ENCODE measurements at regions not wholly inside any gene's neighbourhood (a gene's known extent, or its start where the extent isn't known, plus 50 kb on each side); places are given as distances from the start of the nearest gene placed in this dataset.
A peak's percentile ranks its signal among the peaks of the same experiment; 100 is the strongest.

GRCh38 chr10:5584895-5585516 lies 60.2 kb downstream of the CALML3 start:
- FAIRE-seq = no peak
- Histone ChIP-seq H3K4me1 (no peaks in the 10 kb centered on the region), H3K4me3 (no peak overlapping the region), H3K9me3 (no peaks in the 10 kb centered on the region), H3K27ac (no peak overlapping the region), H3K36me3 (no peaks in the 10 kb centered on the region), H3K27me3 (no peaks in the 10 kb centered on the region)
- ATAC-seq = no peak
- TF ChIP-seq CTCF (IDR thresholded peaks at IDR 0.05) = no peak
- intact Hi-C loops (cut with DNase I) = no loop called here
- WGBS, 2 donors = 85 to 90% methylated on average over 10 of the region's 10 CpGs
- DNase-seq = peak in 1 of 6 donors; percentile 30

GRCh38 chr10:5585517-5586206 lies 60.9 kb downstream of the CALML3 start:
- peak in 1 of 6 donors; percentile 18 for DNase-seq
- Histone ChIP-seq H3K9me3 (no peaks in the 10 kb centered on the region), H3K36me3 (no peaks in the 10 kb centered on the region), H3K4me3 (no peak overlapping the region), H3K4me1 (no peaks in the 10 kb centered on the region), H3K27me3 (no peaks in the 10 kb centered on the region), H3K27ac (no peak overlapping the region)
- no peak for FAIRE-seq
- WGBS, 2 donors = 78 to 88% methylated on average over 7 of the region's 7 CpGs
- TF ChIP-seq CTCF (IDR thresholded peaks at IDR 0.05) = no peak
- intact Hi-C loops (cut with DNase I) = no loop called here
- peak in 1 of 4 donors; percentile 20 for ATAC-seq

GRCh38 chr10:5587151-5588079 lies 62.7 kb downstream of the CALML3 start:
- H3K9me3 ChIP-seq = no peaks in the 10 kb centered on the region
- no peaks in the 10 kb centered on the region for H3K27me3 ChIP-seq
- 79 to 88% methylated on average over 25 of the region's 25 CpGs for WGBS, 2 donors
- H3K27ac ChIP-seq = no peak overlapping the region
- intact Hi-C loops (cut with DNase I) = no loop called here
- no peaks in the 10 kb centered on the region for H3K4me1 ChIP-seq
- no peak overlapping the region for H3K4me3 ChIP-seq
- H3K36me3 ChIP-seq = no peaks in the 10 kb centered on the region
- no peak for TF ChIP-seq CTCF (IDR thresholded peaks at IDR 0.05)
- ATAC-seq (no peak), FAIRE-seq (no peak), DNase-seq (peak in 1 of 6 donors; percentile 55)

- no peak for TF ChIP-seq CTCF (IDR thresholded peaks at IDR 0.05)
- H3K27ac ChIP-seq = no peak overlapping the region
- ATAC-seq = no peak
- H3K4me1 ChIP-seq = no peaks in the 10 kb centered on the region
- no peak overlapping the region for H3K4me3 ChIP-seq
- no peaks in the 10 kb centered on the region for H3K27me3 ChIP-seq
- no peaks in the 10 kb centered on the region for H3K9me3 ChIP-seq
- FAIRE-seq = no peak
- no peaks in the 10 kb centered on the region for H3K36me3 ChIP-seq
- intact Hi-C loops (cut with DNase I) = no loop called here
- no peak for DNase-seq
- 88 to 92% methylated on average over 6 of the region's 6 CpGs for WGBS, 2 donors
Measured at GRCh38 chr10:5588080-5588453, 63.3 kb downstream of the CALML3 start.
